Trophoblast cell (in vitro differentiated cells and primary cell): ENCODE measurements at regions not wholly inside any gene's neighbourhood (a gene's known extent, or its start where the extent isn't known, plus 50 kb on each side); places are given as distances from the start of the nearest gene placed in this dataset.
"Not testable (repeated sequence)": the region's sequence is repeated elsewhere in the genome, so short reads cannot be mapped to it uniquely, and the experiment has no call there.

Experiments
- DNase-seq, 2 donors: peaks; one replicate each; pipeline ENCODE4 v3.0.0-alpha.2; 2016
- H2AFZ ChIP-seq: 2 replicates; pipeline ENCODE4 v1.6.1; 2013; ENCODE audit warnings: low read length, moderate library complexity, mild to moderate bottlenecking; ENCODE audit not compliant: insufficient read depth, poor library complexity
- H2AK5ac ChIP-seq: 2 replicates; pipeline ENCODE4 v1.6.1; 2013; ENCODE audit warnings: mild to moderate bottlenecking, low read length
- H2BK120ac ChIP-seq: 2 replicates; pipeline ENCODE4 v1.6.1; 2013; ENCODE audit warnings: low read length, mild to moderate bottlenecking, moderate library complexity; ENCODE audit not compliant: insufficient read depth, poor library complexity
- H2BK12ac ChIP-seq: 2 replicates; pipeline ENCODE4 v1.6.1; 2013; ENCODE audit warnings: mild to moderate bottlenecking, low read length, moderate library complexity
- H2BK5ac ChIP-seq: 2 replicates; pipeline ENCODE4 v1.6.1; 2013; ENCODE audit warnings: low read length, low read depth, moderate library complexity, mild to moderate bottlenecking; ENCODE audit not compliant: poor library complexity
- H3K14ac ChIP-seq: 2 replicates; pipeline ENCODE4 v1.6.1; 2013; ENCODE audit warnings: mild to moderate bottlenecking, low read length
- H3K18ac ChIP-seq: 2 replicates; pipeline ENCODE4 v1.6.1; 2013; ENCODE audit warnings: mild to moderate bottlenecking, low read length
- H3K23ac ChIP-seq: 2 replicates; pipeline ENCODE4 v1.6.1; 2013; ENCODE audit warnings: low read length
- H3K27ac ChIP-seq: 2 replicates; pipeline ENCODE4 v1.5.1; 2013; ENCODE audit warnings: low read depth, mild to moderate bottlenecking, inconsistent platforms, low read length, moderate library complexity
- H3K27me3 ChIP-seq: 2 replicates; pipeline ENCODE4 v1.6.1; 2013; ENCODE audit warnings: inconsistent platforms, mild to moderate bottlenecking, low read length, moderate library complexity; ENCODE audit not compliant: insufficient read depth
- H3K36me3 ChIP-seq, 2 experiments: 1 replicate in 1 of 2; 2 replicates in 1 of 2; pipeline ENCODE4 v1.6.1; 2013; ENCODE audit warnings: low read length in 2 of 2, mild to moderate bottlenecking in 2 of 2, moderate library complexity in 1 of 2; ENCODE audit not compliant: insufficient read depth in 2 of 2, control insufficient read depth in 1 of 2
- H3K4ac ChIP-seq: 2 replicates; pipeline ENCODE4 v1.6.1; 2013; ENCODE audit warnings: low read depth, mild to moderate bottlenecking, low read length, moderate library complexity
- H3K4me1 ChIP-seq, 2 experiments: 1 replicate in 1 of 2; 2 replicates in 1 of 2; pipeline ENCODE4 v1.6.1; 2013; ENCODE audit warnings: low read length in 2 of 2, mild to moderate bottlenecking in 2 of 2, moderate library complexity in 1 of 2; ENCODE audit not compliant: insufficient read depth in 2 of 2, control insufficient read depth in 1 of 2
- H3K4me2 ChIP-seq: 2 replicates; pipeline ENCODE4 v1.6.1; 2013; ENCODE audit warnings: inconsistent platforms, mild to moderate bottlenecking, low read length, moderate library complexity
- H3K4me3 ChIP-seq: 2 replicates; pipeline ENCODE4 v1.5.1; 2013; ENCODE audit warnings: mild to moderate bottlenecking, low read depth, low read length, inconsistent platforms
- H3K79me1 ChIP-seq: one replicate; pipeline ENCODE4 v1.6.1; 2013; ENCODE audit warnings: low read length
- H3K79me2 ChIP-seq: 2 replicates; pipeline ENCODE4 v1.6.1; 2013; ENCODE audit warnings: low read length, mild to moderate bottlenecking; ENCODE audit not compliant: control insufficient read depth, insufficient read depth, poor library complexity
- H3K9ac ChIP-seq: 2 replicates; pipeline ENCODE4 v1.6.1; 2013; ENCODE audit warnings: mild to moderate bottlenecking, low read length
- H3K9me3 ChIP-seq: 2 replicates; pipeline ENCODE4 v1.6.1; 2013; ENCODE audit warnings: low read depth, mild to moderate bottlenecking, control low read depth, inconsistent platforms, low read length; ENCODE audit not compliant: insufficient read depth
- H4K12ac ChIP-seq: 2 replicates; pipeline ENCODE4 v1.6.1; 2013; ENCODE audit warnings: low read depth, mild to moderate bottlenecking, low read length, moderate library complexity
- H4K8ac ChIP-seq: 2 replicates; pipeline ENCODE4 v1.6.1; 2013; ENCODE audit warnings: low read depth, mild to moderate bottlenecking, low read length, moderate library complexity
- H4K91ac ChIP-seq: one replicate; pipeline ENCODE4 v1.6.1; 2013; ENCODE audit warnings: low read depth, mild to moderate bottlenecking, low read length, moderate library complexity
- WGBS: extraction: QIAGEN DNeasy Blood & Tissue Kit; methylation state at CpG from one replicate; pipeline ENCODE4 v1.1.7; 2013; ENCODE audit warnings: missing lambda C conversion rate; ENCODE audit not compliant: insufficient read length, insufficient coverage; ENCODE audit errors: extremely low coverage; 5-methylcytosine and 5-hydroxymethylcytosine counted together

DNA sequence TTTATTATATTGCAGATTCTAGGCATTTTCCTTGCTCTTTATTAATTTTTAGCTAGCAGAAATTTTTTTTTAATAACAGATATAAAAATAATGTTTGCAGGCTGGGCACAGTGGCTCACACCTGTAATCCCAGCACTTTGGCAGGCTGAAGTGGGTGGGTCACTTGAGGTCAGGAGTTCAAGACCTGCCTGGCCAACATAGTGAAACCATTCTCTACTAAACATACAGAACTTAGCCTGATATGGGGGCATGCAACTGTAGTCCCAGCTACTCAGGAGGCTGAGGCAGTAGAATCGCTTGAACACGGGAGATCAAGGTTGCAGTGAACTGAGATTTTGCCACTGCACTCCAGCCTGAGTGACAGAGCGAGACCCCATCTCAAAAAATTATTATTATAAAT lies 304.6 kb upstream of the KCND2 start:
- H3K36me3 ChIP-seq, H2BK12ac ChIP-seq, H3K9ac ChIP-seq, H3K4ac ChIP-seq, H2AFZ ChIP-seq, H3K14ac ChIP-seq, H3K27ac ChIP-seq, H2BK120ac ChIP-seq, DNase-seq, H3K4me2 ChIP-seq, H3K23ac ChIP-seq, H3K4me1 ChIP-seq, H3K79me1 ChIP-seq, H4K8ac ChIP-seq, H3K9me3 ChIP-seq, H3K4me3 ChIP-seq, H3K79me2 ChIP-seq, H4K12ac ChIP-seq, H2BK5ac ChIP-seq, H2AK5ac ChIP-seq, H3K27me3 ChIP-seq, H4K91ac ChIP-seq, H3K18ac ChIP-seq: not testable (repeated sequence)
- whole genome bisulfite sequencing, result no CpG with 5 or more reads among the region's 3 CpGs

DNA sequence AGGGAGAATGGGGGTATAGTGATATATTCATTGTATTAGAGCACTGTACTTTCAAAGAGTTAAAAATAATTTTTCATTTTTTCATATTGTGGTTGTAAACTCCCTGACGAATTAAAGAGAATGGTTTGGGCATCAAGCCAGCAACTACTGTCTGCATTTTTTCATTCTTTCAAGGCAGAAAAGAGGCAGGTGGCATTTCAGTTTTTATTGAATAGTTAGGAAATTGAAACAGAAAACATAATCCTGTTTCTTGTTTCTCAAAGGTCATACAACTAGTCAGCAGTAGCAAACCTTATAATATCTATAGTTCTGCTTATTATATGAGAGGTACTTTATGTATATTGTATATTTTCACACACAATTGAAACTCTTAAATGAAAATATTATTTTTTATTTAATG lies 303.9 kb upstream of the KCND2 start:
- no peak for DNase-seq
- no peak overlapping the region for H2AFZ ChIP-seq
- H2AK5ac ChIP-seq, result no peak overlapping the region
- H3K4me3 ChIP-seq, result no peak overlapping the region
- no peak overlapping the region for H2BK12ac ChIP-seq
- no peaks in the 10 kb centered on the region for H3K4me1 ChIP-seq
- H4K8ac ChIP-seq, result no peak overlapping the region
- H4K12ac ChIP-seq, result no peak overlapping the region
- no peak overlapping the region for H3K14ac ChIP-seq
- no peak overlapping the region for H3K9ac ChIP-seq
- no peak overlapping the region for H2BK5ac ChIP-seq
- no peak overlapping the region for H3K18ac ChIP-seq
- no CpG with 5 or more reads among the region's 1 CpG for WGBS
- no peaks in the 10 kb centered on the region for H3K36me3 ChIP-seq
- no peak overlapping the region for H3K4me2 ChIP-seq
- no peak overlapping the region for H2BK120ac ChIP-seq
- H3K27me3 ChIP-seq, result no peaks in the 10 kb centered on the region
- no peaks in the 10 kb centered on the region for H3K9me3 ChIP-seq
- H4K91ac ChIP-seq, result no peak overlapping the region
- H3K23ac ChIP-seq, result no peak overlapping the region
- H3K79me2 ChIP-seq, result no peaks in the 10 kb centered on the region
- H3K79me1 ChIP-seq, result no peaks in the 10 kb centered on the region
- no peak overlapping the region for H3K27ac ChIP-seq
- no peak overlapping the region for H3K4ac ChIP-seq

DNA sequence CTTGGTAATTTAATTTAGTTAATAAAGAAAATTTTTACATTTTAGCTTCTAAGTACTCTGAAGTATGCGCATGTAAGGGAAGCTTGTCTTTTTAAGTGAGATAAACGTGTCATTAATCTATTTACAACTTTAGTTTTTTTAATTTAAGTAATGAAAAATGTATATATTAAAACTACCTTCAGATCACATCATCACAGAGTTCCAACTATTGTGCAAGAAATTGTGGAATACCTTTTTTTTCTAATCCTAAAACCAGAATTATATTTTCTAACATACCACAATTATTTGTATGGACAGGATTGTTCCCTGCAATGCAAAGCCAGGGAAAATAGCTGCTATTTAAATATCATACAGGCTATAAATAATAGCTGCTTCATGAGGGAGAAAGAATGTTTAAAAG lies 303.2 kb upstream of the KCND2 start:
- Histone ChIP-seq H3K27me3 (no peaks in the 10 kb centered on the region), H2BK12ac (no peak overlapping the region), H3K79me2 (no peaks in the 10 kb centered on the region), H3K4me3 (no peak overlapping the region), H2BK5ac (no peak overlapping the region), H3K4me2 (no peak overlapping the region), H3K9ac (no peak overlapping the region), H3K14ac (no peak overlapping the region), H3K36me3 (no peaks in the 10 kb centered on the region), H4K12ac (no peak overlapping the region), H3K9me3 (no peaks in the 10 kb centered on the region), H3K4me1 (no peaks in the 10 kb centered on the region), H3K18ac (no peak overlapping the region), H3K23ac (no peak overlapping the region), H3K4ac (no peak overlapping the region), H2BK120ac (no peak overlapping the region), H2AFZ (no peak overlapping the region), H3K27ac (no peak overlapping the region), H2AK5ac (no peak overlapping the region), H4K91ac (no peak overlapping the region), H4K8ac (no peak overlapping the region), H3K79me1 (no peaks in the 10 kb centered on the region)
- DNase-seq, result no peak
- no CpG with 5 or more reads among the region's 2 CpGs for WGBS

DNA sequence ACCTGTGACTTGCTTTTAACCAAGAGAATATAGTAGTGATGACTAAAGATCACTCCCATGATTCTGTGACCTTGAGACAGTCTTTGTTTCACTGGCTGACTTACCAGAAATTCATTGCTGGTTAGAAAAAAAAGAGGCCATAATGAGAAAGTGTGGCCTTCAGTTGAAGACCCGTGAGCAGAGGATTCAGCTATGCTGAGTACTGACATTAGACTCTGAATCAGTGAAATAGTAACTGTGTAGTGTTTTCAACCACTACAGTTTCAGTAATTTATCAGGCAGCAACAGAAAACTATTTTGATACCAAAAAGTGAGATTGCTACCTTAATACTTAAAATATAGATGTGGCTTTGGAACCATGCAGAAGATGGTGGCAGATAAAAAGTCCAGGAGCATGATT lies 298.0 kb upstream of the KCND2 start:
- H2BK12ac ChIP-seq, result no peak overlapping the region
- no peaks in the 10 kb centered on the region for H3K9me3 ChIP-seq
- H4K8ac ChIP-seq, result no peak overlapping the region
- no peak overlapping the region for H2BK5ac ChIP-seq
- no peak overlapping the region for H4K91ac ChIP-seq
- no peak overlapping the region for H2AFZ ChIP-seq
- H3K23ac ChIP-seq, result no peak overlapping the region
- no peak overlapping the region for H3K4me2 ChIP-seq
- H3K27ac ChIP-seq, result no peak overlapping the region
- no peak overlapping the region for H3K4ac ChIP-seq
- no peak overlapping the region for H4K12ac ChIP-seq
- no peak overlapping the region for H3K18ac ChIP-seq
- H3K4me3 ChIP-seq, result no peak overlapping the region
- H3K79me2 ChIP-seq, result no peaks in the 10 kb centered on the region
- H3K27me3 ChIP-seq, result no peaks in the 10 kb centered on the region
- H3K4me1 ChIP-seq, result no peaks in the 10 kb centered on the region
- WGBS, result no CpG with 5 or more reads among the region's 1 CpG
- no peak overlapping the region for H2AK5ac ChIP-seq
- H3K79me1 ChIP-seq, result no peaks in the 10 kb centered on the region
- no peak overlapping the region for H3K9ac ChIP-seq
- H2BK120ac ChIP-seq, result no peak overlapping the region
- H3K14ac ChIP-seq, result no peak overlapping the region
- H3K36me3 ChIP-seq, result no peaks in the 10 kb centered on the region
- DNase-seq, result no peak
